ENCODE measurements at regions not wholly inside any gene's neighbourhood (a gene's known extent, or its start where the extent isn't known, plus 50 kb on each side); places are given as distances from the start of the nearest gene placed in this dataset.
"Not testable (repeated sequence)": the region's sequence is repeated elsewhere in the genome, so short reads cannot be mapped to it uniquely, and the experiment has no call there.

GRCh38 chr16:52308051-52308450, 238.9 kb downstream of the TOX3 start:
- no peak for DNase-seq

- DNase-seq = no peak
Observed at GRCh38 chr16:52301026-52301425, 245.9 kb downstream of the TOX3 start.

- no peak for DNase-seq
Observed at GRCh38 chr16:52298769-52299168, 248.2 kb downstream of the TOX3 start.

- DNase-seq = not testable (repeated sequence)
Observed at GRCh38 chr16:52296706-52297315, 250.1 kb downstream of the TOX3 start.

GRCh38 chr16:52296076-52296475, 250.9 kb downstream of the TOX3 start:
- DNase-seq = no peak

GRCh38 chr16:52294660-52295059, 252.3 kb downstream of the TOX3 start:
- no peak for DNase-seq

- DNase-seq = no peak
Observed at GRCh38 chr16:52293204-52293603, 253.7 kb downstream of the TOX3 start.

GRCh38 chr16:52283584-52284375, 263.2 kb downstream of the TOX3 start:
- DNase-seq = no peak

GRCh38 chr16:52283018-52283417, 263.9 kb downstream of the TOX3 start:
- DNase-seq = no peak

GRCh38 chr16:52280086-52280485, 266.9 kb downstream of the TOX3 start:
- no peak for DNase-seq

GRCh38 chr16:52271088-52271750, 275.7 kb downstream of the TOX3 start:
- DNase-seq = no peak

- peak; percentile 90 for DNase-seq
Observed at GRCh38 chr16:52265446-52265861, 281.5 kb downstream of the TOX3 start.

- DNase-seq = no peak
Observed at GRCh38 chr16:52257534-52257933, 289.4 kb downstream of the TOX3 start.

GRCh38 chr16:52256310-52257078, 290.4 kb downstream of the TOX3 start:
- no peak for DNase-seq

- DNase-seq = no peak
Observed at GRCh38 chr16:52254746-52255145, 292.2 kb downstream of the TOX3 start.

GRCh38 chr16:52252680-52253079, 294.3 kb downstream of the TOX3 start:
- DNase-seq = no peak

GRCh38 chr16:52251495-52251894, 295.4 kb downstream of the TOX3 start:
- peak; percentile 83 for DNase-seq

GRCh38 chr16:52247737-52248136, 299.2 kb downstream of the TOX3 start:
- no peak for DNase-seq

- DNase-seq = no peak
Observed at GRCh38 chr16:52238710-52239109, 308.2 kb downstream of the TOX3 start.

- DNase-seq = no peak
Observed at GRCh38 chr16:52237823-52238222, 309.1 kb downstream of the TOX3 start.

GRCh38 chr16:52235186-52235585, 311.8 kb downstream of the TOX3 start:
- no peak for DNase-seq

- DNase-seq = no peak
Observed at GRCh38 chr16:52234626-52235025, 312.3 kb downstream of the TOX3 start.

- DNase-seq = no peak
Observed at GRCh38 chr16:52229471-52229870, 317.5 kb downstream of the TOX3 start.

All from COR-L47 (cell line).